IMR-90 (cell line): ENCODE measurements at regions not wholly inside any gene's neighbourhood (a gene's known extent, or its start where the extent isn't known, plus 50 kb on each side); places are given as distances from the start of the nearest gene placed in this dataset.

Experiments used
- ATAC-seq: fragments of 200-7000 bp; cut with Tn5 transposase; 2 replicates; pipeline ENCODE4 v1.9.1; 2020; ENCODE audit warnings: low read depth, mild to moderate bottlenecking, moderate library complexity
- BruUV-seq: library from RNA; stranded (reverse); fragments of 400-500 nt; replicated peaks from 2 replicates; lab custom pipeline; 2021; lab: Mats Ljungman, UMichigan
- CTCF ChIA-PET: fragments of 300-600 bp; formaldehyde crosslinking; extraction: SDS; loops from one replicate; lab custom pipeline; 2021; ENCODE audit warnings: antibody characterized with exemption; lab: Yijun Ruan, JAX
- POLR2A ChIA-PET: fragments of 300-600 bp; sonication (Branson Sonifier 250); formaldehyde crosslinking; loops from one replicate; lab custom pipeline; 2022; ENCODE audit warnings: antibody characterized with exemption; ENCODE audit not compliant: unreplicated experiment; lab: Charles Lee
- DNase-seq: peaks from one replicate; pipeline ENCODE4 v3.0.0; 2013
- H2AFZ ChIP-seq: replicated peaks from 2 replicates; pipeline ENCODE3; 2013; ENCODE audit warnings: low read length, mild to moderate bottlenecking; ENCODE audit not compliant: poor library complexity
- H2AK5ac ChIP-seq: 2 replicates; pipeline ENCODE4 v1.6.1; 2013; ENCODE audit warnings: low read depth, low read length, inconsistent platforms
- H2AK9ac ChIP-seq: replicated peaks from 2 replicates; pipeline ENCODE3; 2013; ENCODE audit warnings: mild to moderate bottlenecking, low read depth, low read length, moderate library complexity; ENCODE audit not compliant: poor library complexity
- H2BK120ac ChIP-seq: 2 replicates; pipeline ENCODE4 v1.6.1; 2013; ENCODE audit warnings: low read depth, low read length, inconsistent platforms
- H2BK15ac ChIP-seq: 3 replicates; pipeline ENCODE4 v1.6.1; 2013; ENCODE audit warnings: low read depth, low read length, inconsistent platforms
- H2BK20ac ChIP-seq: 2 replicates; pipeline ENCODE4 v1.6.1; 2013; ENCODE audit warnings: low read depth, mild to moderate bottlenecking, inconsistent platforms, low read length, moderate library complexity
- H2BK5ac ChIP-seq: 2 replicates; pipeline ENCODE4 v1.6.1; 2013; ENCODE audit warnings: mild to moderate bottlenecking, low read depth, low read length, inconsistent platforms; ENCODE audit not compliant: poor library complexity, severe bottlenecking
- H3K14ac ChIP-seq: replicated peaks from 2 replicates; pipeline ENCODE4 v1.6.1; 2013; ENCODE audit warnings: low read depth, low read length, inconsistent platforms
- H3K18ac ChIP-seq: 2 replicates; pipeline ENCODE4 v1.6.1; 2013; ENCODE audit warnings: low read depth, low read length, control low read depth
- H3K23ac ChIP-seq: 2 replicates; pipeline ENCODE4 v1.6.1; 2013; ENCODE audit warnings: low read depth, low read length, inconsistent platforms
- H3K27ac ChIP-seq: 2 replicates; pipeline ENCODE4 v1.5.1; 2013; ENCODE audit warnings: mild to moderate bottlenecking, control low read depth, low read length; ENCODE audit not compliant: insufficient read depth
- H3K27me3 ChIP-seq: 2 replicates; pipeline ENCODE4 v1.6.1; 2013; ENCODE audit warnings: low read length; ENCODE audit not compliant: control insufficient read depth, insufficient read depth
- H3K36me3 ChIP-seq: 2 replicates; pipeline ENCODE4 v1.6.1; 2013; ENCODE audit warnings: low read length, mixed read lengths; ENCODE audit not compliant: control insufficient read depth, insufficient read depth
- H3K4ac ChIP-seq: 2 replicates; pipeline ENCODE4 v1.6.1; 2013; ENCODE audit warnings: low read depth, low read length, inconsistent platforms
- H3K4me1 ChIP-seq: 2 replicates; pipeline ENCODE4 v1.6.1; 2013; ENCODE audit warnings: low read length, mixed read lengths; ENCODE audit not compliant: control insufficient read depth, insufficient read depth
- H3K4me2 ChIP-seq: 2 replicates; pipeline ENCODE4 v1.6.1; 2013; ENCODE audit warnings: low read depth, mild to moderate bottlenecking, control low read depth, low read length, moderate library complexity
- H3K4me3 ChIP-seq: 2 replicates; pipeline ENCODE4 v1.5.1; 2013; ENCODE audit warnings: low read depth, mild to moderate bottlenecking, control low read depth, low read length, moderate library complexity; ENCODE audit not compliant: insufficient read depth
- H3K56ac ChIP-seq: 2 replicates; pipeline ENCODE4 v1.6.1; 2013; ENCODE audit warnings: low read length, inconsistent platforms; ENCODE audit not compliant: insufficient read depth; ENCODE audit errors: extremely low read depth
- H3K79me1 ChIP-seq, 2 experiments: 2 replicates each; pipeline ENCODE4 v1.6.1; 2013; ENCODE audit warnings: low read length in 2 of 2, inconsistent platforms in 1 of 2, low read depth in 1 of 2
- H3K9ac ChIP-seq: 2 replicates; pipeline ENCODE4 v1.6.1; 2013; ENCODE audit warnings: low read depth, low read length, control low read depth
- H3K9me1 ChIP-seq: 2 replicates; pipeline ENCODE4 v1.6.1; 2013; ENCODE audit warnings: low read length, inconsistent platforms; ENCODE audit not compliant: insufficient read depth
- H3K9me3 ChIP-seq: 2 replicates; pipeline ENCODE4 v1.6.1; 2013; ENCODE audit warnings: low read length; ENCODE audit not compliant: control insufficient read depth, insufficient read depth
- H4K20me1 ChIP-seq: 2 replicates; pipeline ENCODE4 v1.6.1; 2013; ENCODE audit warnings: low read length, inconsistent platforms; ENCODE audit not compliant: insufficient read depth
- H4K5ac ChIP-seq: 2 replicates; pipeline ENCODE4 v1.6.1; 2013; ENCODE audit warnings: mild to moderate bottlenecking, low read depth, low read length, control low read depth
- H4K8ac ChIP-seq, 2 experiments: 2 replicates each; pipeline ENCODE4 v1.6.1; 2013; ENCODE audit warnings: low read depth in 2 of 2, low read length in 2 of 2, control low read depth in 1 of 2, inconsistent platforms in 1 of 2
- H4K91ac ChIP-seq: 2 replicates; pipeline ENCODE4 v1.6.1; 2013; ENCODE audit warnings: low read depth, low read length, inconsistent platforms; ENCODE audit not compliant: insufficient read depth
- BHLHE40 ChIP-seq: fragments of 150-350 bp; IDR thresholded peaks from 2 replicates; pipeline ENCODE4 v1.6.1; 2016; ENCODE audit warnings: mild to moderate bottlenecking, low read depth, low read length
- CHD1 ChIP-seq: IDR thresholded peaks from 2 replicates; pipeline ENCODE4 v1.6.1; 2012; ENCODE audit warnings: low read depth, low read length, improper control_type of control experiment
- CTCF ChIP-seq: conservative IDR thresholded peaks from 2 replicates; pipeline ENCODE4 v1.5.1; 2012; ENCODE audit warnings: mild to moderate bottlenecking, low read depth, low read length, improper control_type of control experiment
- ELK1 ChIP-seq: fragments of 150-350 bp; IDR thresholded peaks from 2 replicates; pipeline ENCODE4 v1.6.1; 2016; ENCODE audit warnings: low read depth, mild to moderate bottlenecking, low read length, moderate library complexity, borderline replicate concordance
- FOS ChIP-seq: fragments of 150-350 bp; IDR thresholded peaks from 2 replicates; pipeline ENCODE4 v1.6.1; 2016; ENCODE audit warnings: low read depth, low read length
- MAFK ChIP-seq: IDR thresholded peaks from 2 replicates; pipeline ENCODE4 v1.6.1; 2012; ENCODE audit warnings: low read depth, low read length, improper control_type of control experiment
- MAZ ChIP-seq: IDR thresholded peaks from 2 replicates; pipeline ENCODE4 v1.6.1; 2012; ENCODE audit warnings: low read depth, mild to moderate bottlenecking, low read length, improper control_type of control experiment, moderate library complexity, borderline replicate concordance
- MXI1 ChIP-seq: IDR thresholded peaks from 2 replicates; pipeline ENCODE4 v1.6.1; 2012; ENCODE audit warnings: low read depth, mild to moderate bottlenecking, low read length, moderate library complexity, borderline replicate concordance
- NFE2L2 ChIP-seq: fragments of 150-350 bp; IDR thresholded peaks from 2 replicates; pipeline ENCODE4 v1.6.1; 2016; ENCODE audit warnings: low read depth, mild to moderate bottlenecking, low read length
- POLR2A ChIP-seq: IDR thresholded peaks from 2 replicates; pipeline ENCODE4 v1.6.1; 2012; ENCODE audit warnings: mild to moderate bottlenecking, low read depth, low read length
- RAD21 ChIP-seq: IDR thresholded peaks from 2 replicates; pipeline ENCODE4 v1.6.1; 2012; ENCODE audit warnings: low read length, improper control_type of control experiment
- RCOR1 ChIP-seq: IDR thresholded peaks from 2 replicates; pipeline ENCODE4 v1.6.1; 2012; ENCODE audit warnings: mild to moderate bottlenecking, low read length, improper control_type of control experiment; ENCODE audit not compliant: insufficient replicate concordance
- SMC3 ChIP-seq: fragments of 150-350 bp; IDR thresholded peaks from 2 replicates; pipeline ENCODE4 v1.6.1; 2016; ENCODE audit warnings: low read depth, mild to moderate bottlenecking, antibody characterized with exemption, low read length, moderate library complexity
- WGBS, 2 experiments: methylation state at CpG; one replicate each; pipeline versions ENCODE4 v1.1.5 to v1.1.7; 2013; ENCODE audit warnings: missing lambda C conversion rate in 2 of 2; ENCODE audit not compliant: insufficient read length in 1 of 2; ENCODE audit errors: extremely low coverage in 2 of 2; 5-methylcytosine and 5-hydroxymethylcytosine counted together
- dilution Hi-C: fragments of 300-500 bp; cut with HindIII; formaldehyde crosslinking; loops from one replicate; pipeline ENCODE4 v1.14.3; 2018; ENCODE audit warnings: low sequenced_read_pairs; ENCODE audit not compliant: unreplicated experiment
- in situ Hi-C: fragments of 300-500 bp; cut with MboI; formaldehyde crosslinking; loops from 3 replicates; pipeline ENCODE4 v1.14.3; 2019; ENCODE audit warnings: low sequenced_read_pairs, inconsistent platforms, mixed read lengths
- intact Hi-C: fragments of 100-400 bp; cut with micrococcal nuclease; formaldehyde crosslinking; loops from 2 replicates; pipeline ENCODE4 v1.10.0; 2022
- TF ChIP-seq, protein P1 (sequence below): fragments of 150-350 bp; IDR thresholded peaks from 2 replicates; pipeline ENCODE4 v1.6.1; 2017; ENCODE audit warnings: mild to moderate bottlenecking, antibody characterized with exemption, low read length, low read depth

DNA sequence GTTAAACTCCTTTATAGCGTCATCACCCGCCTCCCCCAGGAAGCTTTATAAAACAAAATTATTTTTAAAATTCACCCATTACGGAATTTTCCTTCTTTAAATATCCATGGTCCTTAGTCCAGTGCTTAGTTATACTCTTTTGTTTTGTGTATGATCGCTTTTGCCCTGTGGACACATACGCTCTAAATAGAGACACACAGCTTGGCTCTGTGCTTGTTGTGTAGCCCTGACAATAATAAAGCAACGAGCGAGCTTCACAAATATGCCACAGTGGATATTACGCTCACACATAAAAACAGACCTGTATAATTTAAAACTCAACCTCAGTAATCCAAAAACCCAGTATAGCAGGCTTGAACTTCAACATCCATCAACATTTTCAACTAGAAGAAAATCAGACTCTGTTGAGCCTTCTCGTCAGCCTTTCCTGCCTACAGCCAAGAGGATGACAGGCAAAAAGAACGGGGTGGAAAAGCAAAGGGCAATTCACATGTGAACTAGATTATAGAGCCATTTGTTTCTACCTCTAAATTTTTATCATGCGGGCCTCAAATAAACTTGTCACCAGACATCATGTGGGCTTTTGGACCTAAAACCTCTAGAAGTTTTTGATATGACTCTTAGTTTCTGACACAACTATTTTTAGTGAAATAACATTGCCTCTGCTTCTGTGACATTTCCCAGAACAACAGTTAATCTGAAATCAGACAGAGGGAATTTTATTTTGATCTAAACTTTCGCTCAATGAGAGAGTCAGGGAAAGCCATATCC, 89.6 kb upstream of the THBS1 start:
- TF ChIP-seq, protein P1, sequence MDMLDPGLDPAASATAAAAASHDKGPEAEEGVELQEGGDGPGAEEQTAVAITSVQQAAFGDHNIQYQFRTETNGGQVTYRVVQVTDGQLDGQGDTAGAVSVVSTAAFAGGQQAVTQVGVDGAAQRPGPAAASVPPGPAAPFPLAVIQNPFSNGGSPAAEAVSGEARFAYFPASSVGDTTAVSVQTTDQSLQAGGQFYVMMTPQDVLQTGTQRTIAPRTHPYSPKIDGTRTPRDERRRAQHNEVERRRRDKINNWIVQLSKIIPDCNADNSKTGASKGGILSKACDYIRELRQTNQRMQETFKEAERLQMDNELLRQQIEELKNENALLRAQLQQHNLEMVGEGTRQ = no peak
- no peak for TF ChIP-seq POLR2A
- no peak for TF ChIP-seq RAD21
- TF ChIP-seq SMC3 = no peak
- TF ChIP-seq FOS = no peak
- TF ChIP-seq BHLHE40 = no peak
- no peak for TF ChIP-seq NFE2L2
- no peak for TF ChIP-seq MAFK
- no peak for TF ChIP-seq CHD1
- TF ChIP-seq MXI1 = no peak
- TF ChIP-seq CTCF = no peak
- TF ChIP-seq RCOR1 = no peak
- no peak for TF ChIP-seq MAZ
- TF ChIP-seq ELK1 = no peak
- Histone ChIP-seq H3K27ac (no peak overlapping the region), H3K18ac (no peak overlapping the region), H3K23ac (no peak overlapping the region), H2BK5ac (no peak overlapping the region), H3K56ac (no peak overlapping the region), H4K91ac (no peak overlapping the region), H3K9ac (no peak overlapping the region), H2BK20ac (no peak overlapping the region), H2AK9ac (no peak overlapping the region), H3K79me1 (no peaks in the 10 kb centered on the region), H3K36me3 (no peaks in the 10 kb centered on the region), H2BK120ac (no peak overlapping the region), H3K4ac (no peak overlapping the region), H2AFZ (no peak overlapping the region), H4K20me1 (no peaks in the 10 kb centered on the region), H3K4me3 (no peak overlapping the region), H3K4me1 (peaks cover 17% of the 10 kb centered on the region), H3K4me2 (no peak overlapping the region), H4K5ac (no peak overlapping the region), H3K9me3 (no peaks in the 10 kb centered on the region), H3K9me1 (no peaks in the 10 kb centered on the region), H3K27me3 (no peaks in the 10 kb centered on the region), H2BK15ac (0 out of 3 replicates have a peak overlapping the region, but pooled peaks have one; percentile 15), H3K14ac (no peak overlapping the region), H4K8ac (no peak overlapping the region), H2AK5ac (no peak overlapping the region; the same call in 1 of the 2 replicates)
- BruUV-seq = no TSS peak
- intact Hi-C loops = no loop called here
- in situ Hi-C loops = no loop called here
- dilution Hi-C loops = no loop called here
- ATAC-seq = no peak
- CTCF ChIA-PET = no interaction called here
- no peak for DNase-seq
- POLR2A ChIA-PET = no interaction called here
- WGBS, 2 experiments = 100% methylated on average over 5 of the region's 12 CpGs; no CpG with 5 or more reads in 1 of the 2 experiments
